ENCODE measurements at regions not wholly inside any gene's neighbourhood (a gene's known extent, or its start where the extent isn't known, plus 50 kb on each side); places are given as distances from the start of the nearest gene placed in this dataset.

GRCh38 chr5:145446412-145446811 lies 388.7 kb downstream of the PRELID2 start:
- TF ChIP-seq, protein P1, sequence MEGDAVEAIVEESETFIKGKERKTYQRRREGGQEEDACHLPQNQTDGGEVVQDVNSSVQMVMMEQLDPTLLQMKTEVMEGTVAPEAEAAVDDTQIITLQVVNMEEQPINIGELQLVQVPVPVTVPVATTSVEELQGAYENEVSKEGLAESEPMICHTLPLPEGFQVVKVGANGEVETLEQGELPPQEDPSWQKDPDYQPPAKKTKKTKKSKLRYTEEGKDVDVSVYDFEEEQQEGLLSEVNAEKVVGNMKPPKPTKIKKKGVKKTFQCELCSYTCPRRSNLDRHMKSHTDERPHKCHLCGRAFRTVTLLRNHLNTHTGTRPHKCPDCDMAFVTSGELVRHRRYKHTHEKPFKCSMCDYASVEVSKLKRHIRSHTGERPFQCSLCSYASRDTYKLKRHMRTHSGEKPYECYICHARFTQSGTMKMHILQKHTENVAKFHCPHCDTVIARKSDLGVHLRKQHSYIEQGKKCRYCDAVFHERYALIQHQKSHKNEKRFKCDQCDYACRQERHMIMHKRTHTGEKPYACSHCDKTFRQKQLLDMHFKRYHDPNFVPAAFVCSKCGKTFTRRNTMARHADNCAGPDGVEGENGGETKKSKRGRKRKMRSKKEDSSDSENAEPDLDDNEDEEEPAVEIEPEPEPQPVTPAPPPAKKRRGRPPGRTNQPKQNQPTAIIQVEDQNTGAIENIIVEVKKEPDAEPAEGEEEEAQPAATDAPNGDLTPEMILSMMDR (IDR thresholded peaks at IDR 0.05; ENCODE audit: borderline replicate concordance, extremely low read depth, low read length, poor library complexity, severe bottlenecking), result no peak
- no peak for TF ChIP-seq EZH2 (IDR thresholded peaks at IDR 0.05; ENCODE audit: borderline replicate concordance, low read depth, low read length, severe bottlenecking)
- Histone ChIP-seq H3K9me3 (ENCODE audit: insufficient read depth, low read length, severe bottlenecking) (no peaks in the 10 kb centered on the region), H3K4me2 (ENCODE audit: insufficient read depth, low read length) (no peak overlapping the region), H3K9ac (ENCODE audit: low read depth, low read length) (no peak overlapping the region), H3K27ac (ENCODE audit: low read length) (no peak overlapping the region), H3K4me3 (ENCODE audit: low read depth in 1 of 2, low read length in 2 of 2) (no peak overlapping the region), H3K79me2 (ENCODE audit: insufficient read depth, low read length) (no peaks in the 10 kb centered on the region), H2AFZ (ENCODE audit: low read depth, low read length) (no peak overlapping the region), H3K27me3 (ENCODE audit: insufficient read depth, low read length, poor library complexity) (no peaks in the 10 kb centered on the region), H3K36me3 (ENCODE audit: insufficient read depth, low read length) (no peaks in the 10 kb centered on the region), H4K20me1 (ENCODE audit: insufficient read depth, low read length) (no peaks in the 10 kb centered on the region), H3K4me1 (ENCODE audit: insufficient read depth, low read length) (no peaks in the 10 kb centered on the region)
- DNase-seq (no peak), ATAC-seq (ENCODE audit: insufficient read depth, low read depth) (no peak)

DNA sequence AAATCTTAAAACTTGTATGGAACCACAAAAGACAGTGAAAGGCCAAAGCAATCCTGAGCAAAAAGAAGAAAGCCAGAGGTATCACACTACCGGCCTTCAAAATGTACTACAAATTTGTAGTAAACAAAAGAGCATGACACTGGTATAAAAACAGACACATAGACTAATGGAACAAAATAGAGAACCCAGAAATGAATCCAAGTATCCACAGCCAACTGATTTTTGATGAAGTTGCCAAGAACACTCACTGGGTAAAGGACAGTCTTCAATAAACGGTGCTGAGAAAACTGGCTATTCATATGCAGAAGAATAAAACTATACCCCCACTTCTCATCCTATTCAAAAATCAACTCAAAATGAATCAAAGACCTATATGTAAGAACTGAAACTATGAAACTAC lies 390.1 kb downstream of the PRELID2 start:
- Histone ChIP-seq H4K20me1 (ENCODE audit: insufficient read depth, low read length) (no peaks in the 10 kb centered on the region), H3K9ac (ENCODE audit: low read depth, low read length) (no peak overlapping the region), H3K9me3 (ENCODE audit: insufficient read depth, low read length, severe bottlenecking) (no peaks in the 10 kb centered on the region), H3K27ac (ENCODE audit: low read length) (no peak overlapping the region), H3K79me2 (ENCODE audit: insufficient read depth, low read length) (no peaks in the 10 kb centered on the region), H3K4me1 (ENCODE audit: insufficient read depth, low read length) (no peaks in the 10 kb centered on the region), H3K4me3 (ENCODE audit: low read depth in 1 of 2, low read length in 2 of 2) (no peak overlapping the region), H2AFZ (ENCODE audit: low read depth, low read length) (no peak overlapping the region), H3K36me3 (ENCODE audit: insufficient read depth, low read length) (no peaks in the 10 kb centered on the region), H3K4me2 (ENCODE audit: insufficient read depth, low read length) (no peak overlapping the region), H3K27me3 (ENCODE audit: insufficient read depth, low read length, poor library complexity) (no peaks in the 10 kb centered on the region)
- ATAC-seq (ENCODE audit: insufficient read depth, low read depth) (no peak), DNase-seq (no peak)
- TF ChIP-seq, protein P1 (IDR thresholded peaks at IDR 0.05; ENCODE audit: borderline replicate concordance, extremely low read depth, low read length, poor library complexity, severe bottlenecking), result no peak
- no peak for TF ChIP-seq EZH2 (IDR thresholded peaks at IDR 0.05; ENCODE audit: borderline replicate concordance, low read depth, low read length, severe bottlenecking)

GRCh38 chr5:145443964-145444363 lies 391.2 kb downstream of the PRELID2 start:
- H3K27me3 ChIP-seq (ENCODE audit: insufficient read depth, low read length, poor library complexity), result no peaks in the 10 kb centered on the region

More at GRCh38 chr5:145443964-145444363, 391.2 kb downstream of the PRELID2 start:
- Histone ChIP-seq H3K9ac (ENCODE audit: low read depth, low read length) (no peak overlapping the region), H2AFZ (ENCODE audit: low read depth, low read length) (no peak overlapping the region), H3K4me3 (ENCODE audit: low read depth in 1 of 2, low read length in 2 of 2) (no peak overlapping the region), H3K79me2 (ENCODE audit: insufficient read depth, low read length) (no peaks in the 10 kb centered on the region), H3K4me1 (ENCODE audit: insufficient read depth, low read length) (no peaks in the 10 kb centered on the region), H3K36me3 (ENCODE audit: insufficient read depth, low read length) (no peaks in the 10 kb centered on the region), H3K9me3 (ENCODE audit: insufficient read depth, low read length, severe bottlenecking) (no peaks in the 10 kb centered on the region), H3K4me2 (ENCODE audit: insufficient read depth, low read length) (no peak overlapping the region), H4K20me1 (ENCODE audit: insufficient read depth, low read length) (no peaks in the 10 kb centered on the region), H3K27ac (ENCODE audit: low read length) (no peak overlapping the region)
- DNase-seq, result no peak
- ATAC-seq (ENCODE audit: insufficient read depth, low read depth), result no peak
- TF ChIP-seq EZH2 (IDR thresholded peaks at IDR 0.05; ENCODE audit: borderline replicate concordance, low read depth, low read length, severe bottlenecking), result no peak
- TF ChIP-seq, protein P1 (IDR thresholded peaks at IDR 0.05; ENCODE audit: borderline replicate concordance, extremely low read depth, low read length, poor library complexity, severe bottlenecking), result no peak
